H9 (cell line): ENCODE measurements at regions not wholly inside any gene's neighbourhood (a gene's known extent, or its start where the extent isn't known, plus 50 kb on each side); places are given as distances from the start of the nearest gene placed in this dataset.

ENCODE experiments used
- DNase-seq: peaks from one replicate; pipeline ENCODE4 v3.0.0-alpha.2; 2017
- H2AFZ ChIP-seq: one replicate; pipeline ENCODE4 v1.6.1; 2013; ENCODE audit warnings: mild to moderate bottlenecking, low read length, control low read depth, moderate library complexity
- H2AK5ac ChIP-seq: 2 replicates; pipeline ENCODE4 v1.6.1; 2013; ENCODE audit warnings: low read length, control low read depth, mixed read lengths; ENCODE audit not compliant: insufficient read length
- H2BK120ac ChIP-seq: one replicate; pipeline ENCODE4 v1.6.1; 2013; ENCODE audit warnings: low read depth, mild to moderate bottlenecking, low read length, control low read depth, inconsistent platforms; ENCODE audit not compliant: poor library complexity, severe bottlenecking
- H2BK12ac ChIP-seq: 2 replicates; pipeline ENCODE4 v1.6.1; 2013; ENCODE audit warnings: low read length, control low read depth, mixed read lengths, low read depth; ENCODE audit not compliant: insufficient read length
- H2BK15ac ChIP-seq: 2 replicates; pipeline ENCODE4 v1.6.1; 2013; ENCODE audit warnings: low read depth, low read length, control low read depth
- H2BK20ac ChIP-seq: one replicate; pipeline ENCODE4 v1.6.1; 2013; ENCODE audit warnings: low read depth, mild to moderate bottlenecking, low read length, control low read depth, inconsistent platforms; ENCODE audit not compliant: poor library complexity, severe bottlenecking
- H2BK5ac ChIP-seq: 2 replicates; pipeline ENCODE4 v1.6.1; 2013; ENCODE audit warnings: low read length, control low read depth, mixed read lengths; ENCODE audit not compliant: insufficient read length
- H3K14ac ChIP-seq: 2 replicates; pipeline ENCODE4 v1.6.1; 2013; ENCODE audit warnings: low read length, control low read depth; ENCODE audit not compliant: insufficient read depth
- H3K18ac ChIP-seq: 2 replicates; pipeline ENCODE4 v1.6.1; 2013; ENCODE audit warnings: low read depth, mild to moderate bottlenecking, mixed read lengths, low read length, control low read depth; ENCODE audit not compliant: insufficient read length
- H3K23ac ChIP-seq: 2 replicates; pipeline ENCODE4 v1.6.1; 2013; ENCODE audit warnings: low read length, control low read depth, mixed read lengths, low read depth; ENCODE audit not compliant: insufficient read length
- H3K23me2 ChIP-seq: 2 replicates; pipeline ENCODE4 v1.6.1; 2013; ENCODE audit warnings: low read depth, mild to moderate bottlenecking, mixed read lengths, low read length, control low read depth; ENCODE audit not compliant: insufficient read length, poor library complexity, severe bottlenecking
- H3K27ac ChIP-seq: 2 replicates; pipeline ENCODE4 v1.5.1; 2013; ENCODE audit warnings: low read length, control low read depth, mixed read lengths, low read depth; ENCODE audit not compliant: insufficient read length
- H3K27me3 ChIP-seq: 2 replicates; pipeline ENCODE4 v1.6.1; 2013; ENCODE audit warnings: low read length, control low read depth, inconsistent platforms; ENCODE audit not compliant: insufficient read depth
- H3K4ac ChIP-seq: 2 replicates; pipeline ENCODE4 v1.6.1; 2013; ENCODE audit warnings: low read depth, mild to moderate bottlenecking, control low read depth, inconsistent platforms, low read length, moderate library complexity
- H3K4me1 ChIP-seq: 2 replicates; pipeline ENCODE4 v1.6.1; 2013; ENCODE audit warnings: low read length, control low read depth, inconsistent platforms; ENCODE audit not compliant: insufficient read depth
- H3K4me2 ChIP-seq: 2 replicates; pipeline ENCODE4 v1.6.1; 2013; ENCODE audit warnings: low read length, control low read depth, mixed read lengths; ENCODE audit not compliant: insufficient read length, insufficient read depth
- H3K56ac ChIP-seq: 2 replicates; pipeline ENCODE4 v1.6.1; 2013; ENCODE audit warnings: low read depth, mild to moderate bottlenecking, mixed read lengths, low read length, control low read depth; ENCODE audit not compliant: insufficient read length
- H3K79me1 ChIP-seq: 2 replicates; pipeline ENCODE4 v1.6.1; 2013; ENCODE audit warnings: low read depth, mild to moderate bottlenecking, moderate library complexity, low read length, control low read depth, inconsistent platforms; ENCODE audit not compliant: insufficient read depth, poor library complexity, severe bottlenecking
- H3K79me2 ChIP-seq: 2 replicates; pipeline ENCODE4 v1.6.1; 2013; ENCODE audit warnings: low read length, control low read depth, inconsistent platforms; ENCODE audit not compliant: insufficient read depth
- H3K9ac ChIP-seq: 2 replicates; pipeline ENCODE4 v1.6.1; 2013; ENCODE audit warnings: low read length, control low read depth, mixed read lengths; ENCODE audit not compliant: insufficient read length; ENCODE audit errors: extremely low read depth
- H3K9me3 ChIP-seq: one replicate; pipeline ENCODE4 v1.6.1; 2013; ENCODE audit warnings: low read depth, low read length, inconsistent platforms; ENCODE audit not compliant: control insufficient read depth
- H3T11ph ChIP-seq: one replicate; pipeline ENCODE4 v1.6.1; 2013; ENCODE audit warnings: mild to moderate bottlenecking, low read length, control low read depth, inconsistent platforms
- H4K20me1 ChIP-seq: one replicate; pipeline ENCODE4 v1.6.1; 2013; ENCODE audit not compliant: control insufficient read depth, insufficient read length, insufficient read depth
- H4K5ac ChIP-seq: 2 replicates; pipeline ENCODE4 v1.6.1; 2013; ENCODE audit warnings: low read depth, mild to moderate bottlenecking, mixed read lengths, low read length, control low read depth; ENCODE audit not compliant: insufficient read length
- H4K8ac ChIP-seq: replicated peaks from 2 replicates; pipeline ENCODE4 v1.6.1; 2013; ENCODE audit warnings: low read length, control low read depth, mixed read lengths, low read depth; ENCODE audit not compliant: insufficient read length
- H4K91ac ChIP-seq: 2 replicates; pipeline ENCODE4 v1.6.1; 2013; ENCODE audit warnings: low read depth, mild to moderate bottlenecking, moderate library complexity, mixed read lengths, low read length, control low read depth; ENCODE audit not compliant: insufficient read length
- H3K27ac Mint-ChIP-seq, 3 experiments: 2 replicates in 2 of 3; 3 replicates in 1 of 3; pipeline ENCODE4 v1.8.0; 2020 to 2021; ENCODE audit warnings: mixed read lengths in 3 of 3, mild to moderate bottlenecking in 1 of 3, moderate library complexity in 1 of 3
- H3K27me3 Mint-ChIP-seq: 2 replicates; pipeline ENCODE4 v1.8.0; 2021; ENCODE audit warnings: low read depth, mild to moderate bottlenecking, moderate library complexity, mixed read lengths
- H3K36me3 Mint-ChIP-seq, 3 experiments: 2 replicates in 2 of 3; 3 replicates in 1 of 3; pipeline ENCODE4 v1.8.0; 2020 to 2021; ENCODE audit warnings: low read depth in 3 of 3, mixed read lengths in 3 of 3; ENCODE audit not compliant: insufficient read depth in 1 of 3
- H3K4me1 Mint-ChIP-seq, 2 experiments: 2 replicates each; pipeline ENCODE4 v1.8.0; 2020; ENCODE audit warnings: mixed read lengths in 2 of 2
- H3K4me3 Mint-ChIP-seq, 2 experiments: 2 replicates in 1 of 2; 3 replicates in 1 of 2; pipeline ENCODE4 v1.8.0; 2020 to 2021; ENCODE audit warnings: mild to moderate bottlenecking in 2 of 2, mixed read lengths in 2 of 2, moderate library complexity in 1 of 2
- H3K9me3 Mint-ChIP-seq, 2 experiments: 2 replicates in 1 of 2; 3 replicates in 1 of 2; pipeline ENCODE4 v1.8.0; 2020; ENCODE audit warnings: mild to moderate bottlenecking in 2 of 2, mixed read lengths in 2 of 2, moderate library complexity in 1 of 2
- CTCF ChIP-seq: fragments of 200-600 bp; sonication (generic); conservative IDR thresholded peaks from 3 replicates; pipeline ENCODE4 v1.8.0; 2021; ENCODE audit warnings: antibody characterized with exemption, mild to moderate bottlenecking
- WGBS: extraction: QIAGEN DNeasy Blood & Tissue Kit; methylation state at CpG from one replicate; pipeline ENCODE4 v1.1.7; 2013; ENCODE audit warnings: missing lambda C conversion rate, low lambda C conversion rate, mixed read lengths; ENCODE audit not compliant: insufficient read length; ENCODE audit errors: extremely low coverage; 5-methylcytosine and 5-hydroxymethylcytosine counted together

- no peak overlapping the region for H2BK12ac ChIP-seq
- H2AFZ ChIP-seq = no peak overlapping the region
- H3K4me1 ChIP-seq = no peaks in the 10 kb centered on the region
- H3K18ac ChIP-seq = no peak overlapping the region
- H3K4ac ChIP-seq = no peak overlapping the region
- no peak overlapping the region for H3K4me2 ChIP-seq
- no peak overlapping the region for H4K8ac ChIP-seq
- H3K56ac ChIP-seq = no peak overlapping the region
- H2BK5ac ChIP-seq = no peak overlapping the region
- H3K79me2 ChIP-seq = no peaks in the 10 kb centered on the region
- H3K23ac ChIP-seq = no peak overlapping the region
- H3K27ac ChIP-seq = no peak overlapping the region
- no peaks in the 10 kb centered on the region for H4K20me1 ChIP-seq
- H3T11ph ChIP-seq = no peak overlapping the region
- no peaks in the 10 kb centered on the region for H3K9me3 ChIP-seq
- no peak for DNase-seq
- Mint-ChIP-seq H3K27me3 (no peaks in the 10 kb centered on the region), H3K9me3 (peaks cover 17 to 18% of the 10 kb centered on the region in 2 experiments), H3K4me3 (no peak overlapping the region), H3K36me3 (peaks cover 5 to 20% (median 9%) of the 10 kb centered on the region in 3 experiments), H3K27ac (no peak overlapping the region), H3K4me1 (peaks cover 6 to 9% of the 10 kb centered on the region in 2 experiments)
- H3K14ac ChIP-seq = no peak overlapping the region
- no peak overlapping the region for H4K5ac ChIP-seq
- H3K23me2 ChIP-seq = no peaks in the 10 kb centered on the region
- no CpG with 5 or more reads among the region's 2 CpGs for WGBS
- TF ChIP-seq CTCF = no peak
- H3K27me3 ChIP-seq = no peaks in the 10 kb centered on the region
- no peak overlapping the region for H3K9ac ChIP-seq
- H2BK120ac ChIP-seq = no peak overlapping the region
- no peak overlapping the region for H2AK5ac ChIP-seq
- H4K91ac ChIP-seq = no peak overlapping the region
- H3K79me1 ChIP-seq = no peaks in the 10 kb centered on the region
- no peak overlapping the region for H2BK15ac ChIP-seq
- H2BK20ac ChIP-seq = no peak overlapping the region
Measured at GRCh38 chr11:109275931-109276330, 146.1 kb upstream of the C11orf87 start.
